ENCODE measurements at regions not wholly inside any gene's neighbourhood (a gene's known extent, or its start where the extent isn't known, plus 50 kb on each side); places are given as distances from the start of the nearest gene placed in this dataset.

GRCh38 chr7:68125168-68125567, 1128.5 kb downstream of the TYW1 start:
- Histone ChIP-seq H3K18ac (ENCODE audit: low read depth, low read length) (no peak overlapping the region), H3K4me1 (ENCODE audit: control insufficient read depth, insufficient read depth, low read length) (no peaks in the 10 kb centered on the region), H3K79me1 (ENCODE audit: low read depth in 1 of 2, low read length in 2 of 2) (no peaks in the 10 kb centered on the region), H2BK120ac (ENCODE audit: low read depth, low read length) (no peak overlapping the region), H4K91ac (ENCODE audit: insufficient read depth, low read depth, low read length) (no peak overlapping the region), H3K4me2 (ENCODE audit: low read depth, low read length) (no peak overlapping the region), H3K27ac (ENCODE audit: insufficient read depth, low read length) (no peak overlapping the region), H3K9me3 (ENCODE audit: control insufficient read depth, insufficient read depth, low read length) (peaks cover 8% of the 10 kb centered on the region), H3K23ac (ENCODE audit: low read depth, low read length) (no peak overlapping the region), H2BK15ac (ENCODE audit: low read depth, low read length) (no peak overlapping the region), H2AK9ac (replicated peaks; ENCODE audit: low read depth, low read length, poor library complexity) (no peak overlapping the region), H3K9ac (ENCODE audit: low read depth, low read length) (no peak overlapping the region), H4K5ac (ENCODE audit: low read depth, low read length) (no peak overlapping the region), H2AFZ (replicated peaks; ENCODE audit: low read length, poor library complexity) (no peak overlapping the region), H2BK5ac (ENCODE audit: low read depth, low read length, poor library complexity, severe bottlenecking) (no peak overlapping the region), H3K36me3 (ENCODE audit: control insufficient read depth, insufficient read depth, low read length) (no peaks in the 10 kb centered on the region), H3K4ac (ENCODE audit: low read depth, low read length) (no peak overlapping the region), H2AK5ac (ENCODE audit: low read depth, low read length) (no peak overlapping the region), H3K56ac (ENCODE audit: extremely low read depth, insufficient read depth, low read length) (no peak overlapping the region), H3K9me1 (ENCODE audit: insufficient read depth, low read length) (no peaks in the 10 kb centered on the region), H4K20me1 (ENCODE audit: insufficient read depth, low read length) (no peaks in the 10 kb centered on the region), H3K27me3 (ENCODE audit: control insufficient read depth, insufficient read depth, low read length) (no peaks in the 10 kb centered on the region), H4K8ac (ENCODE audit: low read depth in 2 of 2, low read length in 2 of 2) (no peak overlapping the region), H3K14ac (replicated peaks; ENCODE audit: low read depth, low read length) (no peak overlapping the region), H3K4me3 (ENCODE audit: insufficient read depth, low read depth, low read length) (no peak overlapping the region), H2BK20ac (ENCODE audit: low read depth, low read length) (no peak overlapping the region)
- DNase-seq: no peak
- intact Hi-C loops (cut with micrococcal nuclease): no loop called here
- no TSS peak for BruUV-seq (replicated peaks)
- in situ Hi-C loops (cut with MboI; ENCODE audit: low sequenced_read_pairs): no loop called here
- ChIA-PET CTCF (no interaction called here), POLR2A (ENCODE audit: unreplicated experiment) (no interaction called here)
- no peak for TF ChIP-seq BHLHE40 (IDR thresholded peaks at IDR 0.05; ENCODE audit: low read depth, low read length)
- no peak for TF ChIP-seq USF2 (IDR thresholded peaks at IDR 0.05; ENCODE audit: low read depth, low read length)
- no peak for TF ChIP-seq MXI1 (IDR thresholded peaks at IDR 0.05; ENCODE audit: borderline replicate concordance, low read depth, low read length)
- TF ChIP-seq FOS (IDR thresholded peaks at IDR 0.05; ENCODE audit: low read depth, low read length): no peak
- no peak for TF ChIP-seq RCOR1 (IDR thresholded peaks at IDR 0.05; ENCODE audit: insufficient replicate concordance, low read length)
- dilution Hi-C loops (cut with HindIII; ENCODE audit: low sequenced_read_pairs, unreplicated experiment): no loop called here
- no peak for ATAC-seq (ENCODE audit: low read depth)
- no CpG with 5 or more reads among the region's 2 CpGs for WGBS, 2 experiments (ENCODE audit: extremely low coverage in 2 of 2, insufficient read length in 1 of 2)

Measured in IMR-90 (cell line).